Adrenal gland (tissue), 9 donors: ENCODE measurements at regions not wholly inside any gene's neighbourhood (a gene's known extent, or its start where the extent isn't known, plus 50 kb on each side); places are given as distances from the start of the nearest gene placed in this dataset.

Experiments
- DNase-seq, 7 donors: peaks; one replicate each; pipeline ENCODE4 v3.0.0-alpha.2; 2019 to 2020
- H3K27ac ChIP-seq, 5 donors: fragments of 200-600 bp; sonication (generic) in 4 of 5; 1 replicate in 3 of 5; 2 replicates in 2 of 5; pipeline versions ENCODE4 v1.5.1 to v1.8.0; 2016 to 2020; ENCODE audit warnings: mild to moderate bottlenecking in 1 of 5
- H3K27me3 ChIP-seq: fragments of 200-600 bp; 2 replicates; pipeline ENCODE4 v1.8.0; 2021
- H3K36me3 ChIP-seq, 2 donors: fragments of 200-600 bp; replicated peaks in 1 of 2; 1 replicate in 1 of 2; 2 replicates in 1 of 2; pipeline versions ENCODE4 v1.5.1 to v1.8.0; 2018 to 2022
- H3K4me1 ChIP-seq, 2 donors: fragments of 200-600 bp; replicated peaks in 1 of 2; 1 replicate in 1 of 2; 2 replicates in 1 of 2; pipeline versions ENCODE4 v1.5.1 to v1.8.0; 2018 to 2021
- H3K4me3 ChIP-seq, 4 donors: fragments of 200-600 bp; sonication (generic) in 3 of 4; one replicate each; pipeline ENCODE4 v1.5.1; 2016 to 2018
- H3K9me3 ChIP-seq, 3 donors: fragments of 200-600 bp; sonication (generic) in 1 of 3; replicated peaks in 1 of 3; 1 replicate in 2 of 3; 2 replicates in 1 of 3; pipeline versions ENCODE4 v1.5.1 to v1.8.0; 2016 to 2021
- POLR2A ChIP-seq, 2 donors: fragments of 450-650 bp; IDR thresholded peaks; one replicate each; pipeline ENCODE4 v1.6.1; 2017; ENCODE audit warnings: antibody characterized with exemption in 2 of 2, mild to moderate bottlenecking in 2 of 2, moderate library complexity in 1 of 2
- WGBS, 4 donors: extraction: QIAGEN DNeasy Blood & Tissue Kit in 2 of 4; methylation state at CpG; one replicate each; pipeline versions ENCODE4 v1.1.5 to v1.1.7; 2013 to 2017; 5-methylcytosine and 5-hydroxymethylcytosine counted together
- intact Hi-C, 2 donors: fragments of 100-400 bp; cut with DNase I; formaldehyde crosslinking; loops; one replicate each; pipeline versions ENCODE4 v1.14.1 to v1.15.0; 2022 to 2023
- TF ChIP-seq, protein P1 (sequence below), 6 experiments: fragments of 450-650 bp in 4 of 6; fragments of 200-600 bp in 2 of 6; sonication (generic) in 1 of 6; IDR thresholded peaks; 1 replicate in 5 of 6; 2 replicates in 1 of 6; pipeline versions ENCODE4 v1.5.1 to v1.8.0; 2016 to 2021; ENCODE audit warnings: antibody characterized with exemption in 6 of 6, mild to moderate bottlenecking in 2 of 6, moderate library complexity in 1 of 6
- donor health status: healthy with polysubstance abuse.
- donor health status: Bipolar disorder and iron deficiency.
- donor health status: DM: yes; HTN: yes; CAD: no.
- donor health status: DM: no; HTN: no; CAD: no.
- donor health status: DM: no; HTN: no; CAD: no.

DNA sequence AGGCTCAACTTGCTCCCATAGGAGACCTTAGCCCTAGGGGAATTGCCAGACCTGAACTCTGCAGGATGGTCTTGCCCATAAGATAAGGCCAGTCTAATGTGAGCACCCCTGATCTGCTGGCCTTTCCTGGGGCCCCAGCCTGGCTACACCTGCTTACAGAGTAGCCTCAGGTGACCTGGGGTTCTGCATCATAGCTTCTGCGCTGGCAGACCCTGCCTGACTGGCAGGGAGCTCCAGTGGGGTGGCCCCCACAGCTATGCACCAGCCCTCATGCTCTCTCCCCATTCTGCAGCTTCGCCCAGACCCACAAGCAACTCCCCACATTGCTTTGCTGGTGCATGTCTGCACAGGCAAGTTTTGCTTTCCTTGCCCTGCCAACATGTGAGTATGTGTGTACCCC lies 371.3 kb upstream of the CLEC14A start:
- no peaks in the 10 kb centered on the region for H3K4me1 ChIP-seq
- intact Hi-C loops: no loop called here
- no peak overlapping the region for H3K27ac ChIP-seq
- no peaks in the 10 kb centered on the region for H3K27me3 ChIP-seq
- H3K4me3 ChIP-seq: no peak overlapping the region
- DNase-seq: no peak
- H3K36me3 ChIP-seq: no peaks in the 10 kb centered on the region
- WGBS, 4 donors: 74 to 80% (median 77%) methylated on average over 1 to 2 of the region's 2 CpGs; no CpG with 5 or more reads in 1 of the 4 donors
- no peaks in the 10 kb centered on the region for H3K9me3 ChIP-seq
- TF ChIP-seq POLR2A (IDR thresholded peaks at IDR 0.05): no peak
- TF ChIP-seq, protein P1, sequence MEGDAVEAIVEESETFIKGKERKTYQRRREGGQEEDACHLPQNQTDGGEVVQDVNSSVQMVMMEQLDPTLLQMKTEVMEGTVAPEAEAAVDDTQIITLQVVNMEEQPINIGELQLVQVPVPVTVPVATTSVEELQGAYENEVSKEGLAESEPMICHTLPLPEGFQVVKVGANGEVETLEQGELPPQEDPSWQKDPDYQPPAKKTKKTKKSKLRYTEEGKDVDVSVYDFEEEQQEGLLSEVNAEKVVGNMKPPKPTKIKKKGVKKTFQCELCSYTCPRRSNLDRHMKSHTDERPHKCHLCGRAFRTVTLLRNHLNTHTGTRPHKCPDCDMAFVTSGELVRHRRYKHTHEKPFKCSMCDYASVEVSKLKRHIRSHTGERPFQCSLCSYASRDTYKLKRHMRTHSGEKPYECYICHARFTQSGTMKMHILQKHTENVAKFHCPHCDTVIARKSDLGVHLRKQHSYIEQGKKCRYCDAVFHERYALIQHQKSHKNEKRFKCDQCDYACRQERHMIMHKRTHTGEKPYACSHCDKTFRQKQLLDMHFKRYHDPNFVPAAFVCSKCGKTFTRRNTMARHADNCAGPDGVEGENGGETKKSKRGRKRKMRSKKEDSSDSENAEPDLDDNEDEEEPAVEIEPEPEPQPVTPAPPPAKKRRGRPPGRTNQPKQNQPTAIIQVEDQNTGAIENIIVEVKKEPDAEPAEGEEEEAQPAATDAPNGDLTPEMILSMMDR (IDR thresholded peaks at IDR 0.05): no peak

DNA sequence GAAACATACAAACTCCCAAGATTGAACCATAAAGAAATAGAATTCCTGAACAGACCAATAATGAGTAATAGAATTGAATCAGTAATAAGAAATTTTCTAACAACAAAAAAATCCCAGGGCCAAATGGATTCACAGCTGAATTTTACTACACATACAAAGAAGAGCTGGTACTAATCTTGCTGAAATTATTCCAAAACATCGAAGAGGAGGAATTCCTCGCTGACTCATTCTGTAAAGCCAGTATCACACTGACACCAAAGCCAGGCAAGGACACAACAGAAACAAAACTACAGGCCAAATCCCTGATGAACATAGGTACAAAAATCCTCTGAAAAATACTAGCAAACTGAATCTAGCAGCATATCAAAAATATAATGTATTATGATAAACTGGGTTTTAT lies 367.8 kb upstream of the CLEC14A start:
- Histone ChIP-seq H3K36me3 (no peaks in the 10 kb centered on the region), H3K27me3 (no peaks in the 10 kb centered on the region), H3K9me3 (no peaks in the 10 kb centered on the region), H3K4me1 (no peaks in the 10 kb centered on the region), H3K4me3 (no peak overlapping the region), H3K27ac (no peak overlapping the region)
- 29 to 80% (median 46%) methylated on average over 2 of the region's 2 CpGs for WGBS, 4 donors
- TF ChIP-seq POLR2A (IDR thresholded peaks at IDR 0.05): no peak
- TF ChIP-seq, protein P1 (IDR thresholded peaks at IDR 0.05): no peak
- intact Hi-C loops: no loop called here
- DNase-seq: no peak

DNA sequence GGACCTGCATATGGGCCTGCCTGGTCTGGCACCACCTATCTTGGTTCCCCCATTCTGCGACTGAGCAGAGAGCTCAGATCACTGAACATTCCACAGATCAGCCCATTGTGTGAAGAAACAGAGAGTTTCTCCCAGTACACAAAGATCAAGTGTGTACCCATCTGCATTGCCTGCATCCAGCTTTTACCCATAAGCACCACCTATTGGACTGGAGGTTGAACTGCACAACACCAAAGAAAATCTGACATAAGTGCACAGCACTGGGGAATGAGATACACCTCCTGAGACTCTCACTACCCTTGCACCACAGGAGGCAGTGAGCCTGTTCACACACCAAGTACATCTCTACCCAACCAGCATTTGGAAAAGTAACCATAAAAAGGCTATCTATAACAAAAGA lies 362.6 kb upstream of the CLEC14A start:
- Histone ChIP-seq H3K36me3 (no peaks in the 10 kb centered on the region), H3K4me3 (no peak overlapping the region), H3K4me1 (no peaks in the 10 kb centered on the region), H3K27ac (no peak overlapping the region), H3K27me3 (no peaks in the 10 kb centered on the region), H3K9me3 (no peaks in the 10 kb centered on the region)
- 92 to 97% methylated on average over 1 of the region's 1 CpG; no CpG with 5 or more reads in 2 of the 4 donors for WGBS, 4 donors
- no peak for DNase-seq
- intact Hi-C loops: no loop called here
- no peak for TF ChIP-seq POLR2A (IDR thresholded peaks at IDR 0.05)
- TF ChIP-seq, protein P1 (IDR thresholded peaks at IDR 0.05): no peak

DNA sequence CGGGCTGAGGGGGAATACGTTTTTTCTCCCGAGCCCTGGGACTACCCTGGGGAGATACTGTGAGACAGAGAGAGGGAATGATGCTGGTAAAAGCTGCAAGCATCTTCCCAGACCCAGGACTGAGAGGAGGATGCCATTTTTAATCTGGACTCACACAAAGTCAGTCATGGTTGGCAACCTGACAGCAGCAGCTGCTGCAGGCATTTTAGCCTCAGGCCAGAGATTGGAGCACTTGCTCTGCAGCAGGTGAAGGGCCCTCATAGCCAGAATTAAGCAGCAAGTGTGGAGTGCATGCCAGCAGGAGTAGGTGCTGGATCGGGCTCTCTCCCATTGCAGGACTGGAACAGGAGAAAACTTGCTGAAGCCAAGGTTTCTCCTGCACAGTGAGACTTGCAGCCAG lies 361.1 kb upstream of the CLEC14A start:
- 43 to 61% (median 50%) methylated on average over 3 to 4 of the region's 4 CpGs for WGBS, 4 donors
- no peak for DNase-seq
- Histone ChIP-seq H3K27me3 (no peaks in the 10 kb centered on the region), H3K4me3 (no peak overlapping the region), H3K27ac (no peak overlapping the region), H3K4me1 (no peaks in the 10 kb centered on the region), H3K36me3 (no peaks in the 10 kb centered on the region), H3K9me3 (no peaks in the 10 kb centered on the region)
- no peak for TF ChIP-seq POLR2A (IDR thresholded peaks at IDR 0.05)
- TF ChIP-seq, protein P1 (IDR thresholded peaks at IDR 0.05): no peak
- intact Hi-C loops: no loop called here
